GM18870 (cell line): ENCODE measurements at regions not wholly inside any gene's neighbourhood (a gene's known extent, or its start where the extent isn't known, plus 50 kb on each side); places are given as distances from the start of the nearest gene placed in this dataset.
A peak's percentile ranks its signal among the peaks of the same experiment; 100 is the strongest.
"Not testable (repeated sequence)": the region's sequence is repeated elsewhere in the genome, so short reads cannot be mapped to it uniquely, and the experiment has no call there.

Source experiments
- ATAC-seq: cut with Tn5 transposase; IDR thresholded peaks from one replicate; pipeline ENCODE4 v1.9.1; 2021; ENCODE audit warnings: moderate library complexity; ENCODE audit not compliant: unreplicated experiment

- no peak for ATAC-seq
Observed at GRCh38 chr7:88615336-88615735, 144.2 kb upstream of the ZNF804B start.

- no peak for ATAC-seq
Observed at GRCh38 chr7:88614736-88615135, 144.8 kb upstream of the ZNF804B start.

GRCh38 chr7:88610942-88611341, 148.6 kb upstream of the ZNF804B start:
- ATAC-seq = no peak

GRCh38 chr7:88600695-88601094, 158.8 kb upstream of the ZNF804B start:
- no peak for ATAC-seq

GRCh38 chr7:88599528-88599927, 160.0 kb upstream of the ZNF804B start:
- ATAC-seq = no peak

GRCh38 chr7:88597941-88598425, 161.5 kb upstream of the ZNF804B start:
- ATAC-seq = no peak

- ATAC-seq = no peak
Observed at GRCh38 chr7:88590963-88591362, 168.5 kb upstream of the ZNF804B start.

- ATAC-seq = no peak
Observed at GRCh38 chr7:88589927-88590326, 169.6 kb upstream of the ZNF804B start.

- no peak for ATAC-seq
Observed at GRCh38 chr7:88586890-88587289, 172.6 kb upstream of the ZNF804B start.

GRCh38 chr7:88586219-88586618, 173.3 kb upstream of the ZNF804B start:
- no peak for ATAC-seq

GRCh38 chr7:88576720-88577119, 182.8 kb upstream of the ZNF804B start:
- ATAC-seq = no peak

GRCh38 chr7:88566162-88566729, 193.3 kb upstream of the ZNF804B start:
- ATAC-seq = no peak

GRCh38 chr7:88565401-88565800, 194.1 kb upstream of the ZNF804B start:
- ATAC-seq = no peak

GRCh38 chr7:88556441-88556840, 203.1 kb upstream of the ZNF804B start:
- ATAC-seq = not testable (repeated sequence)

- not testable (repeated sequence) for ATAC-seq
Observed at GRCh38 chr7:88554847-88555246, 204.7 kb upstream of the ZNF804B start.

- ATAC-seq = no peak
Observed at GRCh38 chr7:88548399-88548798, 211.1 kb upstream of the ZNF804B start.

GRCh38 chr7:88546808-88547207, 212.7 kb upstream of the ZNF804B start:
- peak; percentile 59 for ATAC-seq

GRCh38 chr7:88545663-88546062, 213.8 kb upstream of the ZNF804B start:
- ATAC-seq = no peak

GRCh38 chr7:88540012-88540411, 219.5 kb upstream of the ZNF804B start:
- no peak for ATAC-seq

GRCh38 chr7:88539518-88539917, 220.0 kb upstream of the ZNF804B start:
- ATAC-seq = no peak

- ATAC-seq = no peak
Observed at GRCh38 chr7:88523645-88524044, 217.0 kb upstream of the STEAP4 start.

GRCh38 chr7:88522771-88523293, 216.1 kb upstream of the STEAP4 start:
- ATAC-seq = no peak

- ATAC-seq = no peak
Observed at GRCh38 chr7:88516429-88516828, 209.7 kb upstream of the STEAP4 start.
